Right renal cortex interstitium (tissue), 3 donors: ENCODE measurements at regions not wholly inside any gene's neighbourhood (a gene's known extent, or its start where the extent isn't known, plus 50 kb on each side); places are given as distances from the start of the nearest gene placed in this dataset.

Experiments used
- DNase-seq, 3 donors: peaks; one replicate each; pipeline ENCODE4 v3.0.0-alpha.2; 2013; ENCODE audit warnings: low read depth in 3 of 3, low spot score in 2 of 3

GRCh38 chr22:49101225-49101624, 726.4 kb downstream of the BRD1 start:
- DNase-seq = no peak

DNA sequence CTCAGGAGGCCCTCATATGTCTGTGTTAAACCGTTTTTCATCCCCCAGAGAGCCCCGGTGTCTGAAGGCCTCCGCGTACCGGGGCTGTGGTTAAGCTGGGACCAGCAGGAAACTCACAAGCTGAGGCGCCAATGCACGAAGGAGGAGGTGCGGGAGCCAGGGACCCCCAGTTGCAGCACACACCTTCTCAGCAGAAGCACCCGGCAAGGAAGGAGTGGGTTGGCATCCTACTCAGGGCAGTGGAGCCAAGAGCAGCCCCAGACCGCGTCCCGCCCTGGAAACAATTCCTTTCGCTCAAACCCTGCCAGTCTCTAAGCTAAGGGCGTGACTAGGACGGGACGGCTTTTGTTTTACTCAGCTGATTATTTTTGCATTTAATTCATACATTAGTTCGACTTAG, 726.9 kb downstream of the BRD1 start:
- DNase-seq = no peak

DNA sequence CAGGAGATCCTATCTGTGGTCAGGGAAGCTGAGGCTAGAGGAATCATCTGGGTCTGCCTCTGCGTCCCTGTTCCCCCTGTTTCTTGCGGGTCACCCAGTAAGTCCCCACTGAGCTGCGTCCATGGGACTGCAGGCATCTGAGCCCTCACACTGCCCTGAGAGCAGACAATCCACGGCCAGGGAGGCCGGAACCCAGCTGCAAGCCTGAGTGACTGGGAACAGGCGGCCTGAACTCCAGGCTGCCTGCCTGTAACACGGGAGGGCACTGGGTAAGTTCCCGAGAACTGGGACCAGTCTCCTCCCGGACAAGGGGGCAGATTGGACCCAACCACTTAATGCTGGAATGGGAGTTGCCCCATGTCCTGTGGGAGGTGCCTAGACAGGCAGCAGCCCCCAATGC, 727.4 kb downstream of the BRD1 start:
- no peak for DNase-seq

GRCh38 chr22:49099496-49100124, 728.1 kb downstream of the BRD1 start:
- DNase-seq = no peak

DNA sequence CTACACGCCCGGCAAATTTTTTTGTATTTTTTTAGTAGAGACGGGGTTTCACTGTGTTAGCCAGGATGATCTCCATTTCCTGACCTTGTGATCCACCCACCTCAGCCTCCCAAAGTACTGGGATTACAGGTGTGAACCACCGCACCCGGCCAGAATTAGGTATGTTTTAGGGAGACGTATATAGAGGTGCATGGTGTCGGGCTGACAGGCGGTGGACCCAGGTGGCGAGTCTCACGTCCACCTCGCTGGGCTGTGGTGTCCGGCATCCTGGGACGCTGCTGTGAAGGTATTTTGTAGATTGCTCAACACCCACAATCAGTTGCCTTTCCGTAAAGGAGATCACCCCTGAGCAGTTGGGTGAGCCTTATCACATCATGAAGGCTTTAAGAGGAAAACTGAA, 728.6 kb downstream of the BRD1 start:
- DNase-seq = no peak

GRCh38 chr22:49097966-49098365, 729.7 kb downstream of the BRD1 start:
- DNase-seq = no peak

DNA sequence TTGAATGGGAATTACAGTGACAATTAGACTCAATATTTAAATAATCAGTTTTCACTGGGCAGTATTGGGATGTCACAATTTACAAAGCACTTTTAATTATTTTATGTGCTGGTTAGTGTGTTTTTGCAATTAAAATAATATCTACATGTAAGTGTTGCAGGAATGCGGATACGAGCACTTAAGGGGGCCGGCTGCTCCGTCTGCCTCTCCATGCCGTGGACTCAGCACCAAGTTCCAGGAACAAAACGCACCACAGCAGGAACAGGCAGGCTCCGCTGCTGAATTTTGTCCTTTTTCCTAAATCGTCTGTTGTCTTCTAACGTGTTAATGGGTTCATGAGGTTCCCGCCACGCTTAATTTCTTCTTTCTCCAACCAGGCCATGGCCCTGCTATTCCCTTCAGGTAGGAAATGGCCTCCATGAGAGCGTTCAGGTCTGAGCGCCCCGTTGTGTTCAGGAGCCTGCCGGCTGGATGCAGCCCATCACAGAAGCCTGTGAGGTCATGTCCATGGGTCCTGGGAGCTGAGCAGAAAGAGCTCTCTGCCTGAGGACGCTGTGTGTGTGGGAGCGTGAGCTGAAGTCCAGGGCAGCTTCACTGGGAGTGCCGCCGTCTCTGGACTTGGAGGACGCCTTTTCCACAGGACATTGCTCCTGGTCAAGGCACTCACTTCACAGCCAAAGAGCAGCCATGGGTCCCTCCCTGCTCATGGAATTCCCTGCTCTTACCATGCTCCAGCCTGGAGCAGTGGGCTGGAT, 730.3 kb downstream of the BRD1 start:
- no peak for DNase-seq

DNA sequence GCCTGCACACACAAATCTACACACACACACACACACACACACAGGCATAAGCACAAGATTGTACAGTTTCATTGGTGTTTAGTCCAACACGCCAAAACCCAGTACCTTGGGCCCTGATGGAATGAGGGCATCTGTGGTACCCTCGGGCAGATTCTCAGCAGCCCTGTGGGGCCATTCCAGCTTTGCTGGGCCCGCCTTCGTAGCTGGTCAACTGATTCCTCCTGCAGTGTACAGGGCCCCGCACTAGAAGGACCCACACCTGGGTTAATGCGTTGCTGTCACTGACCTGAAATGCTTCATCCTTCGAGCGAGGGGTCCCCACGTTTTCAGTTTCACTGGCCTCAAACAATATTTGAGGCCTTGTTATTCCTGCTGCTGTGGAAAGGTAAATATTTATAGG, 731.2 kb downstream of the BRD1 start:
- DNase-seq = no peak

DNA sequence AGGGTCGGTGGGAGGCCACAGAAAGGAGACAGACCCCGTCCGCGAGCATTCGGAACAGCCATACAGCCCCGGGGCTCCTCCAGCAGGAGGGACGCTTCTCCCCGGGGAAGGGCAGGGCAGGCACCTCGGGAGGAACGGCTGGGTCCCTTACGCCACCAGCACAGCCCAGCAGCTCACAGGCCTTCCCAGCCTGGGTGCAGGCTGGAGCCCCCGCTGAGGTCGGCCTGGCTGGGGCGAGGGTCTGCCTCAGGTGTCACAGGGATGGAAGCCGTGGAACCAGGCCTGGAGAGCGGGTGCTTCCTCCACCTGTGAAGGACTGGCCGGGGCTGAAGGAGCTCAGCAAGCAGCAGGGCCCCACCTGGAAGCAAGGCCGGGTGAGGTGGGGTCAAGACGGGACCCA, 732.3 kb downstream of the BRD1 start:
- no peak for DNase-seq

- no peak for DNase-seq
Observed at GRCh38 chr22:49094858-49095257, 732.8 kb downstream of the BRD1 start.

- DNase-seq = no peak
Observed at GRCh38 chr22:49094151-49094550, 733.5 kb downstream of the BRD1 start.

GRCh38 chr22:49093192-49093880, 734.3 kb downstream of the BRD1 start:
- DNase-seq = no peak

- no peak for DNase-seq
Observed at GRCh38 chr22:49092716-49093115, 735.0 kb downstream of the BRD1 start.

DNA sequence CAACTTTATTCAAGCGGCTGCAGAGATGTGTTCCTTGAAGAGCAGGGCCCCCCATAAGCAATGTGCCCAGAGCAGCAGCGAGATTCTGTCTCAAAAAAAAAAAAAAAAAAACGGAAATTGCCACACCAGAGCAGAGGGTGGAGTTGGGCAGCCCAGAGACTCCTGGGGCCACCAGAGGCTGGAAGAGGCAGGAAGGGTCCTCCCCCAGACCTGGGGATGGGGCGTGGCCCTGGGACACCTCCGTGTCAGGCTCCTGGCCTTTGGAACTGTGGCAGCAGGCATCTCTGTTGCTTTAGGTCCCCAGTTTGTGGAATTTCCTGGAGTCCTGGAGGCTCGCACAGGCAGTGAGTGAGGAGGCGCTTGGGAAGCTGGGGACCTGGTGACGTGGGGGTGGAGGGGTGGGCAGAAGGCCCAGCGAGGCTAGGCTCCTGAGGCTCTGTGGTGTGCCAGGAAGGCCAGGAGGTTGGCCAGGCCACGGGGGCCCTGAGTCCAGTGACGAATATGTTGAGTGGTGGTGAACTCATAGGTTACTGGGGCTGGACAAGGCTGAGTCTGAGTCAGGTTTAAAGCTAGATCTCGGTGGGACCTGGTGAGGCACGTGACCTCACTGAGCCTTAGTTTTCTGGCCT, 735.6 kb downstream of the BRD1 start:
- DNase-seq = no peak

GRCh38 chr22:49091451-49091850, 736.2 kb downstream of the BRD1 start:
- DNase-seq = no peak

GRCh38 chr22:49090853-49091135, 736.9 kb downstream of the BRD1 start:
- no peak for DNase-seq

DNA sequence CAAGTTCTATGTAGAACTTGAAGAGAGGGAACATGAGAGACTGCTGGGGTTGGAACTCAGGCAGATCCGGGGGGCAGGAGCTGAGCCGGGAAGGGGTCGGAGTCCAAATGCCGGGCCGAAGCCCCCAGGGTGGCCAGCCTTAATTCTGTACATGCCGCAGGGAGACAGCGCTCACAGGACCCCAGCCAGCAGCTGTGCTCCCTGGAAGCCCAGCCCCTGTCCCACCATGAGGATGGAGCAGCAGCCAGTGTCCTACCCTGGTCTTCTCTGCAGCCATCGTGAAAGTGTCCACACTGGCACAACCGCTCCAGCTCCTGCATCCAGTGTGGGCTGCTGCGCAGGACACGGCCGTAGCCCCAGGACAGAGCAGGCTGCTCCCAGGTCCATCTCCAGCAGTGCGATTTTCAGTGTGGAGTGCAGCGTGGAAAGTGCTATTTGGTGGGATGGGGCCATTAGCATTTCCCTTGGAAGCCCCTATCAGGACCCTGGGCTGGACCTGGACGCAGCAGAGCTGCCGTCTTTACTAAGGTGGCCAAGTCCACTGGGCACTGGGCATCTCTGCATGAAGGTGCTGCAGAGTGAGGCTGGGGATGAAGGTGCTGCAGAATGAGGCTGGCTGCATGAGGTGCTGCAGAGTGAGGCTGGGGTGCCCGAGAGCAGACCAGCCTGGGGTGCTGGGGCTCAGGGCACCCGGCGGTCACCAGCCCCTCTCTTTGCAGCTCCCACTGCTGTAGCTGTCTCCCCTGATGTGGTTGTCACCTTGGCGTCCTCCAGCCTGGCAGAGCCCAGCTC, 737.4 kb downstream of the BRD1 start:
- no peak for DNase-seq

DNA sequence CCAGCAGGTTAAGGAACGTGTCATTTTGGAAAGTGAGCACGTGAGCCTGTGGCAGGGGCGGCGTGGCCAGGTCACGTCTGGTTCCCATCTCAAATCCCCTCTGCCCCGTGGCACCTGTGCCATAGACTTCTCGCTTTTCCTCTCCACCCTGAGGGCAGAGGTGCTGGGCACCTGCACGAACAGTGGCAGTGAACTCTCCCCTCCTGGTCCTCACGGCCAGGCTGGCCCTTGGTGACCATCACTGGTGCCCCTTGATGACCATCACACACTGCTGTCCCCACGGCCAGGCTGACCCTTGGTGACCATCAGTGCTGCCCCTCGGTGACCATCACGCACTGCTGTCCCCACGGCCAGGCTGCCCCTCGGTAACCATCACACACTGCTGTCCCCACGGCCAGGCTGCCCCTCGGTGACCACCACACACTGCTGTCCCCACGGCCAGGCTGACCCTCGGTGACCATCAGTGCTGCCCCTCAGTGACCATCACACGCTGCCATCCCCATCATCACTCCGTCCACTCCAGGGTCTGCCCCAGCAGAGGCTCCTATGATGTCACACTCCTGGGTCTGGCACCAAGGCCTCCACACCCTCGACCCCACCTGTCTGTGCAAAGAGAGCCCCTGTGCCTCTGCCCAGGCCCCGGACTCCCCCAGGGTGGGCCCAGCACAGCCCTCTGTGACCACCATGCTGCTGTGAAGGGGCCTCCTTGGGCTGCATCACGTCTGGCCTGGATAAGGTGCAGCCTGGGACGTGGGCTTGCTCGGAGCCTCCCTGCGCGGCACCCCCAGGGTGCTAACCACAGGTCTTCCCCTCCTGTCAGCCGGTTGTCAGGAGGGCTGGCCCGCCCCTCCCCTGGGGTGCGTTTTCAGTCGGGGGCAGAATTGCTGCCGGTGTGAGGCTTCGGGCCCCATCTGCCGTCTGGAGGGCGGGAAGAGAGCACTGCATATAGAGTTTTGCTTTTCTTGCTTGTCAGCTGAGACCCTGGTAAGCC, 738.6 kb downstream of the BRD1 start:
- no peak for DNase-seq

- DNase-seq = no peak
Observed at GRCh38 chr22:49087716-49088601, 739.7 kb downstream of the BRD1 start.
